NCI-H446 treated with DMSO at 0.1 percent for 48 hours (cell line): ENCODE measurements at regions not wholly inside any gene's neighbourhood (a gene's known extent, or its start where the extent isn't known, plus 50 kb on each side); places are given as distances from the start of the nearest gene placed in this dataset.

Experiments used
- DNase-seq: peaks from one replicate; lab custom pipeline; 2025; lab: John Stamatoyannopoulos, UW

GRCh38 chr18:41829647-41830516, 125.2 kb upstream of the PIK3C3 start:
- no peak for DNase-seq

- DNase-seq, result no peak
Measured at GRCh38 chr18:41828137-41828536, 126.9 kb upstream of the PIK3C3 start.

- DNase-seq, result no peak
Measured at GRCh38 chr18:41820784-41821183, 134.2 kb upstream of the PIK3C3 start.

- no peak for DNase-seq
Measured at GRCh38 chr18:41818381-41819355, 136.4 kb upstream of the PIK3C3 start.

- DNase-seq, result no peak
Measured at GRCh38 chr18:41814651-41815050, 140.4 kb upstream of the PIK3C3 start.

- no peak for DNase-seq
Measured at GRCh38 chr18:41809652-41810051, 145.4 kb upstream of the PIK3C3 start.

- no peak for DNase-seq
Measured at GRCh38 chr18:41805341-41805740, 149.7 kb upstream of the PIK3C3 start.

GRCh38 chr18:41798879-41799278, 156.2 kb upstream of the PIK3C3 start:
- no peak for DNase-seq

- no peak for DNase-seq
Measured at GRCh38 chr18:41790687-41791086, 164.3 kb upstream of the PIK3C3 start.

- DNase-seq, result no peak
Measured at GRCh38 chr18:41789001-41789400, 166.0 kb upstream of the PIK3C3 start.

- no peak for DNase-seq
Measured at GRCh38 chr18:41783879-41784278, 171.2 kb upstream of the PIK3C3 start.

- DNase-seq, result no peak
Measured at GRCh38 chr18:41783065-41783818, 171.8 kb upstream of the PIK3C3 start.

- no peak for DNase-seq
Measured at GRCh38 chr18:41771973-41772372, 183.1 kb upstream of the PIK3C3 start.

GRCh38 chr18:41769265-41769664, 185.8 kb upstream of the PIK3C3 start:
- no peak for DNase-seq

GRCh38 chr18:41768467-41768866, 186.6 kb upstream of the PIK3C3 start:
- no peak for DNase-seq

GRCh38 chr18:41767960-41768359, 187.1 kb upstream of the PIK3C3 start:
- DNase-seq, result no peak

GRCh38 chr18:41765460-41765859, 189.6 kb upstream of the PIK3C3 start:
- no peak for DNase-seq

GRCh38 chr18:41763361-41763760, 191.7 kb upstream of the PIK3C3 start:
- no peak for DNase-seq

GRCh38 chr18:41761333-41762018, 193.6 kb upstream of the PIK3C3 start:
- no peak for DNase-seq

- DNase-seq, result no peak
Measured at GRCh38 chr18:41758534-41758933, 196.5 kb upstream of the PIK3C3 start.

- DNase-seq, result no peak
Measured at GRCh38 chr18:41756141-41756540, 198.9 kb upstream of the PIK3C3 start.
